AG10803 (cell line): ENCODE measurements at regions not wholly inside any gene's neighbourhood (a gene's known extent, or its start where the extent isn't known, plus 50 kb on each side); places are given as distances from the start of the nearest gene placed in this dataset.

Experiments used
- DNase-seq: peaks from one replicate; pipeline ENCODE4 v3.0.0; 2010; ENCODE audit warnings: low read depth
- H3K4me3 ChIP-seq: 2 replicates; pipeline ENCODE4 v1.5.1; 2011; ENCODE audit warnings: mild to moderate bottlenecking, low read length, control low read depth
- TF ChIP-seq, protein P1 (sequence below): conservative IDR thresholded peaks from 2 replicates; pipeline ENCODE4 v1.5.1; 2011; ENCODE audit warnings: mild to moderate bottlenecking, low read length, control low read depth, inconsistent platforms

DNA sequence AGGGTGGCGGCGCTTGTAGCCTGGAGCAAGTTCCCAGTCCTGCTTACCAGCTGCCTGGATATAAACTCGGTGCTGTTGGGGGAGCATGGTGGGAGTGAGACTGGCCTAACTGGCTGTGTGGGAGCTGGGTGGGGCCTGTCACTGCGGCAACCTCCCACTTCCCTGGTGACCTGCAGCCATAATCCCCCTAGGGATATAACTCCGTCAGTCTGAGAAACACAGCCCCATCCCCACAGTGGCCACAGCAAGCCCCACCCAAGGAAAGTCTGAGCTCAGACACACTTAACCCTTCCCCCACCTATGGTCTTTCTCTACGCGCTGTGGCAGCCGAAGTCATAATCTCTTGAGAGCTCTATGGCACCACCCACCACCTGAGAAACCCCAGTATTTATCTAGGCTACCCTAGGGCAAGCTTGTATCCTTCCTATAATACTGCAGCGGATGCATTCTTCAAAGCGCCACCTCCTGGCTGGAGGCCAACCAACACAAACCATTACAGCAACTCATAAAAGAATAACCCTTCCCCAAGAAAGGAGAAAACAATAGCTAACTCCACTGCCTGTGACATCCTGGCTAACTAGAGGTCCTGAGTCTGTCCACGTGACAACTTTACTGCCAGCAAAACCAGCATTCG is 57.4 kb downstream of the ZNF648 start:
- TF ChIP-seq, protein P1, sequence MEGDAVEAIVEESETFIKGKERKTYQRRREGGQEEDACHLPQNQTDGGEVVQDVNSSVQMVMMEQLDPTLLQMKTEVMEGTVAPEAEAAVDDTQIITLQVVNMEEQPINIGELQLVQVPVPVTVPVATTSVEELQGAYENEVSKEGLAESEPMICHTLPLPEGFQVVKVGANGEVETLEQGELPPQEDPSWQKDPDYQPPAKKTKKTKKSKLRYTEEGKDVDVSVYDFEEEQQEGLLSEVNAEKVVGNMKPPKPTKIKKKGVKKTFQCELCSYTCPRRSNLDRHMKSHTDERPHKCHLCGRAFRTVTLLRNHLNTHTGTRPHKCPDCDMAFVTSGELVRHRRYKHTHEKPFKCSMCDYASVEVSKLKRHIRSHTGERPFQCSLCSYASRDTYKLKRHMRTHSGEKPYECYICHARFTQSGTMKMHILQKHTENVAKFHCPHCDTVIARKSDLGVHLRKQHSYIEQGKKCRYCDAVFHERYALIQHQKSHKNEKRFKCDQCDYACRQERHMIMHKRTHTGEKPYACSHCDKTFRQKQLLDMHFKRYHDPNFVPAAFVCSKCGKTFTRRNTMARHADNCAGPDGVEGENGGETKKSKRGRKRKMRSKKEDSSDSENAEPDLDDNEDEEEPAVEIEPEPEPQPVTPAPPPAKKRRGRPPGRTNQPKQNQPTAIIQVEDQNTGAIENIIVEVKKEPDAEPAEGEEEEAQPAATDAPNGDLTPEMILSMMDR: no peak
- no peak for DNase-seq
- no peak overlapping the region for H3K4me3 ChIP-seq

DNA sequence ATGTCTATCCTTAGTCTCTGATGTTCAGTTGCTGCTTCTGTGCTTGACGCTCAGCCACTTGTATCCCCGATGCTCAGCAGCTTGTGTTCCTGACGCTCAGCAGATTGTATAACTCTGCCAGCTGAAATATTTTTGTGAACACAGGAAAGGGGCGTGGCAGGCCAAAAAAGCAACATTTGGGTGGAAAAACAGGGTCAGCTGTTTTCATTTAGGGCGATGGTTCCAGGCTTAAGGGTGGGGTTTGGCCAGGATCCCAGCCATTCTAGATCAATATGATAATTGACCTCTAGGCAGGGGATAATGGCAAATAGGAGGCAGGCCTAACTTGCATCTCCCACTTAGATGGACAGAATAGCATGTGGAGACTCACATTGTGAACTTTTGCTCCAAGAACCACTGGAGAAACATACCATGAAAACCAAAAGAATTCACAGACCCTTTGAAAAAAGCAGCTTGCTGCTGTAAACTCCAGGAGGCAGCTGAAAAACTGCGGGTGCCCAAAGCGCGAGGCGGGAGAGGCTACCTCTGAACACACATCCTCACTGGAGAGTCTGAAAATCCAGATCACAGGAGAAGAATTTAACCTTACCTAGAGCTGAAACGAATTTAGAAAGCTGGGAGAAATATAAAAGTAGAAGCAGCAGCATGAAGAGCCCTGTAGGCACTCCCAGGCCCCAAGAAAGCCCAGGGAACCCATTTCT is 58.3 kb downstream of the ZNF648 start:
- TF ChIP-seq, protein P1: no peak
- H3K4me3 ChIP-seq: no peak overlapping the region

DNA sequence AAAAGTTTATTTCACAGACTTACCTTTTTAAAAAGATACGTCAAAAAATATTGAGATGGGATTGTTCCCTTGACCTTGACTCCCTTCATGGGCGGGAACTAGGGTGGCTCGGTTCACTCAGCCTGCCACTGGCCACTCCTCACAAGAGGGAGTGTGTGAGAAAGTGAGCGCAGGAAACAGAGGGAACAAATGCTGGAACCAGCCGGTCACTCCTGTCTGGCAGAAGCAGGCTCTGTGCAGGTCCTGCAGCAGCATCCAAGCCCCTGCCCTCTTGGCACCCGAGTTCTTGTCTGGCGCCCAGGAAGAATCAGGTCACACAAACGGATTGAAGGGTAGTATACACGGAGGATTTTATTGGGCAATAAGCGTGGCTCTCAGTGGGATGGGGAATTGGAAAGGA is 58.9 kb downstream of the ZNF648 start:
- H3K4me3 ChIP-seq: no peak overlapping the region
- no peak for DNase-seq
- TF ChIP-seq, protein P1: no peak

More for the DNA sequence above, 58.3 kb downstream of the ZNF648 start:
- DNase-seq: no peak

DNA sequence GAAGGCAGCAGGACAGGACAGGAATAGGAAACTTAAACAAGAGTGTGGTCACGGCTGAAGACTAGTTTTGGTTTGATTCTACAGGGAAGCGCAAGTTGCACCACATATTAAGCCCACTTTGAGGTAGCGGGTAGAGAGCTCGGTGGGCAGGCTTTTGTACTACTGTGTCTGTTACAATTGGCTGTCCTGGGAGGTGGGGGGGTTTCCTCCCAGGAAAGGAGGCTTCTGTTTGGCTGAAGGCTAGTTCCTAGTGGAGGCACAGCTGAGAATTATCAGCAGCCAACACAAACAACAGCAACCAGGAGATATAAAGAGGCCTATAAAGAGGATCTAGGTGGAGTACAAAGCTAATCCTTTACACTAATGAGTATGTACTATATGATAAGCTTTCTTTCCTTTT is 62.7 kb downstream of the ZNF648 start:
- DNase-seq: no peak
- H3K4me3 ChIP-seq: no peak overlapping the region
- TF ChIP-seq, protein P1: no peak

DNA sequence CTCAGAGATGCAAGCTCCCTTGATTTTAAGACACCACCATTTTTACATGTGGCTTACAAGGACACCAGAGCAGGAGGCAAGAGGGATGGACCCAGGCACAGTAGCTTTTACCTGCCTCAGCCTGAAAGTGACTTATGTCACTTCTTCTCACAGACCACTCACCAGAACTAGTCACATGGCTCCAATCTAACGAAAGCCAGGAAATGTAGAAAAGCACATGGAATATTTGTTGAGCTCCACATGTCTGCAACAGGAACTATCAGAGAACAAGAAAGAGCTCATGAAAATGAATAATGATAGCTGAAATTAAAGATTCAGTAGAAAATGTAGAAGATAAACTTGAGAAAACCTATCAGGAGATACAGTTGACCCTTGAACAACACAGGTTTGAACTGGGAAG is 69.4 kb downstream of the ZNF648 start:
- H3K4me3 ChIP-seq: no peak overlapping the region
- no peak for DNase-seq
- TF ChIP-seq, protein P1: no peak

DNA sequence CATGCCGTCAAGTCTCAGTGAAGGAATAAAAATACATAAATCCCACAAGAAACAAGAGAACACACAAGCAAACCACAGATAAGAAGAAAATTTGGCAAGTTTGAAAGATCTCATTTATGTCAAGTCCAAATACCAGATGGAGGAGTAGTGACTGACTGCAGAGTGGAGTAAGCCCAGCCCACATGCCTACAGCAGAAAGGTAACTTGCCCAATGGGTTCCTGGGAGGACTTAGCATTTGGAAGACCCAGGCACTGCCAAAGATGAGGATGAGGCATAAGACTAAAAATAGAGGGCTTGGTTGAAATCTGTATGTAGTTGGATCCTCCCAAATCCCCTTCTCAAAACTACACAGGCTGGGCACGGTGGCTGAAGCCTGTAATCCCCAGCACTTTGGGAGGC is 70.8 kb downstream of the ZNF648 start:
- DNase-seq: no peak
- TF ChIP-seq, protein P1: no peak
- no peak overlapping the region for H3K4me3 ChIP-seq
